K562 (cell line): ENCODE measurements at regions not wholly inside any gene's neighbourhood (a gene's known extent, or its start where the extent isn't known, plus 50 kb on each side); places are given as distances from the start of the nearest gene placed in this dataset.

Source experiments
- BHLHE40 ChIP-seq: IDR thresholded peaks from 2 replicates; pipeline ENCODE4 v1.6.1; 2011; ENCODE audit warnings: low read length, improper control_type of control experiment
- CEBPG ChIP-seq, 3 experiments: fragments of 200-800 bp in 1 of 3; sonication (Bioruptor generic) in 1 of 3; sonication (generic) in 1 of 3; formaldehyde crosslinking in 1 of 3; IDR thresholded peaks in 2 of 3; conservative IDR thresholded peaks in 1 of 3; 2 replicates each; pipeline versions ENCODE4 v1.6.1 to v1.8.0; 2016 to 2022; ENCODE audit warnings: missing compliant biosample characterization in 2 of 3, missing genetic modification characterization in 2 of 3, mild to moderate bottlenecking in 1 of 3, missing genetic modification reagents in 1 of 3
- FOSL1 ChIP-seq: fragments of 200-800 bp; sonication (Bioruptor generic); conservative IDR thresholded peaks from 2 replicates; pipeline ENCODE4 v1.6.1; 2016; ENCODE audit warnings: missing genetic modification characterization, missing compliant biosample characterization
- HIVEP1 ChIP-seq: fragments of 250-450 bp; sonication (Bioruptor Pico); IDR thresholded peaks from 2 replicates; pipeline ENCODE4 v1.4.0; 2020; ENCODE audit warnings: mild to moderate bottlenecking
- KAT8 ChIP-seq: fragments of 450-650 bp; IDR thresholded peaks from 2 replicates; pipeline ENCODE4 v1.6.1; 2016; ENCODE audit warnings: low read depth, mild to moderate bottlenecking
- NFYB ChIP-seq: IDR thresholded peaks from 2 replicates; pipeline ENCODE4 v1.6.1; 2011; ENCODE audit warnings: mild to moderate bottlenecking, moderate library complexity; ENCODE audit not compliant: insufficient read length; ENCODE audit errors: extremely low read depth
- POLR2A ChIP-seq: fragments of 450-650 bp; conservative IDR thresholded peaks from 2 replicates; pipeline ENCODE4 v1.6.1; 2016
- PREB ChIP-seq: sonication (generic); formaldehyde crosslinking; IDR thresholded peaks from 2 replicates; pipeline ENCODE4 v1.8.1; 2023; ENCODE audit warnings: mild to moderate bottlenecking, missing genetic modification reagents
- RBM14 ChIP-seq: fragments of 200-400 bp; formaldehyde crosslinking; IDR thresholded peaks from 2 replicates; pipeline ENCODE4 v1.6.1; 2018; ENCODE audit warnings: low read depth, mild to moderate bottlenecking, low read length, moderate library complexity, borderline replicate concordance; ENCODE audit not compliant: insufficient read depth
- TEAD4 ChIP-seq, 2 experiments: sonication (generic) in 1 of 2; formaldehyde crosslinking in 1 of 2; IDR thresholded peaks; 2 replicates each; pipeline versions ENCODE4 v1.6.1 to v1.8.0; 2012 to 2022; ENCODE audit warnings: borderline replicate concordance in 1 of 2, inconsistent platforms in 1 of 2, low read length in 1 of 2, mild to moderate bottlenecking in 1 of 2, missing genetic modification reagents in 1 of 2
- ZNF274 ChIP-seq: IDR thresholded peaks from 2 replicates; pipeline ENCODE4 v1.6.1; 2011; ENCODE audit warnings: low read depth, mild to moderate bottlenecking, low read length, moderate library complexity, borderline replicate concordance
- TF ChIP-seq, protein P1 (sequence below), 3 experiments: IDR thresholded peaks in 2 of 3; conservative IDR thresholded peaks in 1 of 3; 2 replicates each; pipeline ENCODE4 v1.5.1; 2011 to 2012; ENCODE audit warnings: low read length in 3 of 3, mild to moderate bottlenecking in 3 of 3, control low read depth in 2 of 3, improper control_type of control experiment in 1 of 3, inconsistent platforms in 1 of 3, low read depth in 1 of 3, mixed read lengths in 1 of 3, moderate library complexity in 1 of 3; ENCODE audit not compliant: insufficient read depth in 2 of 3

GRCh38 chr4:148828291-148828690 lies 386.1 kb upstream of the NR3C2 start:
- TF ChIP-seq, protein P1, sequence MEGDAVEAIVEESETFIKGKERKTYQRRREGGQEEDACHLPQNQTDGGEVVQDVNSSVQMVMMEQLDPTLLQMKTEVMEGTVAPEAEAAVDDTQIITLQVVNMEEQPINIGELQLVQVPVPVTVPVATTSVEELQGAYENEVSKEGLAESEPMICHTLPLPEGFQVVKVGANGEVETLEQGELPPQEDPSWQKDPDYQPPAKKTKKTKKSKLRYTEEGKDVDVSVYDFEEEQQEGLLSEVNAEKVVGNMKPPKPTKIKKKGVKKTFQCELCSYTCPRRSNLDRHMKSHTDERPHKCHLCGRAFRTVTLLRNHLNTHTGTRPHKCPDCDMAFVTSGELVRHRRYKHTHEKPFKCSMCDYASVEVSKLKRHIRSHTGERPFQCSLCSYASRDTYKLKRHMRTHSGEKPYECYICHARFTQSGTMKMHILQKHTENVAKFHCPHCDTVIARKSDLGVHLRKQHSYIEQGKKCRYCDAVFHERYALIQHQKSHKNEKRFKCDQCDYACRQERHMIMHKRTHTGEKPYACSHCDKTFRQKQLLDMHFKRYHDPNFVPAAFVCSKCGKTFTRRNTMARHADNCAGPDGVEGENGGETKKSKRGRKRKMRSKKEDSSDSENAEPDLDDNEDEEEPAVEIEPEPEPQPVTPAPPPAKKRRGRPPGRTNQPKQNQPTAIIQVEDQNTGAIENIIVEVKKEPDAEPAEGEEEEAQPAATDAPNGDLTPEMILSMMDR (IDR thresholded peaks at IDR 0.05 in 2 of 3, conservative IDR thresholded peaks at IDR 0.05 in 1 of 3; ENCODE audit: insufficient read depth in 2 of 3, low read depth in 1 of 3, low read length in 3 of 3), result no peak
- TF ChIP-seq ZNF274, result no peak
- no peak for TF ChIP-seq FOSL1 (tag)
- no peak for TF ChIP-seq PREB (CRISPR knock-in tag)
- no peak for TF ChIP-seq BHLHE40
- no peak for TF ChIP-seq KAT8
- no peak for TF ChIP-seq CEBPG (CRISPR knock-in tag; IDR thresholded peaks at IDR 0.05)
- TF ChIP-seq CEBPG (tag; conservative IDR thresholded peaks at IDR 0.05 in 1 of 2, IDR thresholded peaks at IDR 0.05 in 1 of 2), result no peak
- TF ChIP-seq NFYB, result no peak
- TF ChIP-seq POLR2A, result no peak
- TF ChIP-seq TEAD4 (IDR thresholded peaks at IDR 0.05; ENCODE audit: low read length), result no peak
- no peak for TF ChIP-seq TEAD4 (CRISPR knock-in tag; IDR thresholded peaks at IDR 0.05; ENCODE audit: borderline replicate concordance)
- TF ChIP-seq HIVEP1 (CRISPR knock-in tag), result no peak
- TF ChIP-seq RBM14, result no peak
